Stomach (tissue), 4 donors: ENCODE measurements at regions not wholly inside any gene's neighbourhood (a gene's known extent, or its start where the extent isn't known, plus 50 kb on each side); places are given as distances from the start of the nearest gene placed in this dataset.

ENCODE experiments used
- CTCF ChIP-seq, 7 experiments: fragments of 450-650 bp in 4 of 7; fragments of 200-600 bp in 3 of 7; sonication (generic) in 3 of 7; IDR thresholded peaks; one replicate each; pipeline ENCODE4 v1.5.1; 2016 to 2019; ENCODE audit warnings: antibody characterized with exemption in 7 of 7, control low read depth in 2 of 7, mild to moderate bottlenecking in 1 of 7
- POLR2A ChIP-seq, 4 donors: fragments of 450-650 bp; IDR thresholded peaks; one replicate each; pipeline ENCODE4 v1.6.1; 2016; ENCODE audit warnings: antibody characterized with exemption in 4 of 4, control low read depth in 2 of 4, mild to moderate bottlenecking in 1 of 4, moderate library complexity in 1 of 4
- POLR2AphosphoS5 ChIP-seq, 3 donors: sonication (generic); formaldehyde crosslinking; IDR thresholded peaks; one replicate each; pipeline ENCODE4 v1.6.1; 2016; ENCODE audit warnings: antibody characterized with exemption in 3 of 3

DNA sequence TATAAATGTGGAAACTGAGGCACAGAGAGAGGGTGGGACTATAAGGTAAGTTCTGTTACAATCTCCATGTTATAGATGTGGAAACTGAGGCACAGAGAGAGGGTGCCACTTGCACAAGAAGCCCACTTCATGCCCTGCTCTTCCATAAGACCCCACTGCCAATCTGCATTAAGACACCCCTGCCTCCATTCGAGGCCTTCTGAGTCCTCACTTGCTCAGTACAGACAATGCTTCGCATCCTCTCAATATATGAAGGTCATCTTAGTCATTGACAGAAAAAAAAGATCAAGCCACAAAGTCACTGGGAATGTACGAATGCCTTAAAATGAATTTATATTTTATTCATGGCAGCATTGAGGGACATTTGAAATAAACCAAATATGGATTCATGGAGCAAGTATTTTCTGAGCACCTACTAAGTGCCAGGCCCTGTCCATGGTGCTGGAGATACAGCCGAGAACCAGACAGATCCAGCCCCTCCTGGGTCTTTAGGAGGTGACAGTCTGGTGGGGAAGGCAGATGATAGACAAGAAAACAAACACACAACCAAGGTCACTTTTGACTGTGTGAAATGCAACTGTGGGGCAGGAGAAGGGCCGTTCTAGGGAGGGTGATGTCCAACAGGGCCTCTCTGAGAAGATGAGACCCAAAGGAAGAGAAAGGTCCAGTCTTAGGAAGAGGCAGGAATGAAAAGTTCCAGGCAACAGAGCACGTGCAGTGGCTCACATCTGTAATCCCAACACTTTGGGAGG lies 92.5 kb upstream of the PTPN1 start:
- no peak for TF ChIP-seq CTCF (IDR thresholded peaks at IDR 0.05)
- TF ChIP-seq POLR2A (IDR thresholded peaks at IDR 0.05) = no peak
- TF ChIP-seq POLR2AphosphoS5 (IDR thresholded peaks at IDR 0.05) = no peak
